ENCODE measurements at regions not wholly inside any gene's neighbourhood (a gene's known extent, or its start where the extent isn't known, plus 50 kb on each side); places are given as distances from the start of the nearest gene placed in this dataset.

GRCh38 chr11:123268156-123268555, 73.1 kb upstream of the CLMP start (continued):
- TF ChIP-seq CTCF (IDR thresholded peaks at IDR 0.05; ENCODE audit: low read depth, low read length, missing input control) (no peak), HNF4G (IDR thresholded peaks at IDR 0.05) (no peak), ZBTB33 (IDR thresholded peaks at IDR 0.05) (no peak), RAD21 (IDR thresholded peaks at IDR 0.05) (no peak)

GRCh38 chr11:123265951-123266350, 70.9 kb upstream of the CLMP start:
- H3K4me3 ChIP-seq (ENCODE audit: low read depth in 1 of 3, low read length in 3 of 3) = no peak overlapping the region
- 78% methylated on average over 3 of the region's 3 CpGs for WGBS
- H3K9ac ChIP-seq (ENCODE audit: low read depth in 1 of 2, low read length in 2 of 2) = no peak overlapping the region
- H3K27ac ChIP-seq (ENCODE audit: low read depth in 1 of 2, low read length in 2 of 2) = no peak overlapping the region
- H3K27me3 ChIP-seq (ENCODE audit: control insufficient read depth in 4 of 4, insufficient read depth in 4 of 4, low read length in 3 of 4) = no peaks in the 10 kb centered on the region
- no peak for DNase-seq (ENCODE audit: low spot score)
- H3K36me3 ChIP-seq (ENCODE audit: control insufficient read depth in 4 of 4, insufficient read depth in 3 of 4, low read depth in 1 of 4, low read length in 3 of 4) = no peaks in the 10 kb centered on the region
- no peaks in the 10 kb centered on the region for H3K9me3 ChIP-seq (ENCODE audit: control insufficient read depth in 4 of 4, low read length in 3 of 4)
- H3K4me1 ChIP-seq (ENCODE audit: control insufficient read depth in 4 of 4, insufficient read depth in 4 of 4, low read length in 3 of 4) = peaks cover 0 to 4% (median 3%) of the 10 kb centered on the region in 4 donors
- TF ChIP-seq SP1 (IDR thresholded peaks at IDR 0.05) (no peak), EGR1 (IDR thresholded peaks at IDR 0.05; ENCODE audit: low read depth in 2 of 2) (no peak), FOXA1 (IDR thresholded peaks at IDR 0.05) (no peak), REST (IDR thresholded peaks at IDR 0.05) (no peak), RAD21 (IDR thresholded peaks at IDR 0.05) (no peak), ZBTB33 (IDR thresholded peaks at IDR 0.05) (no peak), MAX (IDR thresholded peaks at IDR 0.05) (no peak), JUND (IDR thresholded peaks at IDR 0.05) (no peak), ATF3 (IDR thresholded peaks at IDR 0.05) (no peak), YY1 (IDR thresholded peaks at IDR 0.05) (no peak), NR2F2 (IDR thresholded peaks at IDR 0.05) (no peak), RXRA (IDR thresholded peaks at IDR 0.05) (no peak), CTCF (IDR thresholded peaks at IDR 0.05; ENCODE audit: low read depth, low read length, missing input control) (no peak), GABPA (IDR thresholded peaks at IDR 0.05 in 1 of 2, conservative IDR thresholded peaks at IDR 0.05 in 1 of 2) (no peak), HNF4A (conservative IDR thresholded peaks at IDR 0.05) (no peak), FOXA2 (IDR thresholded peaks at IDR 0.05) (no peak)
